Colon (tissue), 2 donors: ENCODE measurements at regions not wholly inside any gene's neighbourhood (a gene's known extent, or its start where the extent isn't known, plus 50 kb on each side); places are given as distances from the start of the nearest gene placed in this dataset.

Experiments used
- FAIRE-seq: peaks from 2 replicates; lab custom pipeline; 2012; peaks lifted over from hg19 to GRCh38; lab: Jason Lieb, UNC
- donor health status: control.
- donor health status: control.

DNA sequence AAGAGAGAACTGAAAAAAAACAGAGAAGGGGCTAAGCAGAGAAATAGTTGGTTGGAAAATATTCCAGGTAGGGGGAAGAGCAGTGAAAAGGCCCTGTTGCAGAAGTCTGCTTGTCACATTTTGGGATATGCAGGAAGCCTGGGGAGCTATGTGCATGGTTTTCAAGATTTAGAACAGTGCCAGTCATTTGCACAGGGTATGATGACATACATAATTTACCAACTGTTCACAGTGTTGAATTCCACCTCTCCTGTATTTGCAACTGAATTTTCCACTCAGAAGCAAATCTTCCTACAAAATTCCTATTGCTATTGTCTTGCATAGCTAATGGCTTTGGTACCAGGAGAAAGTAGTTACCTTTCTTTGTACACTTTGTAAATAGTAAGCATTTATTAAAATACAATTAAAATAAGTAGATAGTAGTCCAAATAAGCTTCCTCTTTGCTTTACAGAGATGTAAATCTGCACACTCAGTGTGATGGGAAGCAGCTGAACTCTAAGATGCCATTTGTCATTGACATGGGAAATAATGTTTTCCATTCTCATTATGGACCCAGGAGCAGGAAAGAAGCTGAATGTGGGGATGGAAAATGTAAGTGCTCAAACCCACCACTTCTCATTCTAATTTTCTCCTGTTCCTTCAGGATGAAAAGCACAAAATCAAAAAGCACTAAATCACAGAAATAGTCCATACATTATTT lies 177.4 kb downstream of the BTG1 start:
- no peak for FAIRE-seq

- FAIRE-seq, result no peak
Observed at GRCh38 chr12:91967590-91967989, 178.1 kb downstream of the BTG1 start.

DNA sequence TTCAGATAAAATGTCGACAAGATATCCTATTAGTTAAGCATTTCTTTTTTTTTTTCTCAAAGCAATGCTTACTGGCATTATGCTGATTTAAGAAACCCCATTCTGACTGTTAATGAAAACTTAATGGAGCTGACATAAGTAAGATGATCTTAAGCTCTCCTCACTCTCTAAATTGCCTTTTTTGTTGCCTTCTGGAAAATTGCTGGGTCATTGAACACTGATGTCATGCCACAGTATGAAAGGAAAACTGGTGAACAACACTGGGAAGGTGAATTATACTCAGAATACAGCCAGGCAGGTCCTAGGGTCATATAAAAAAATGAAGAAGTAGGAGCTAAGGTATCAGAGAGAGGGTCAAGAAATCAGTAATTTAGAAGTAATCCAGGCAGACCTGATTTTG lies 179.9 kb downstream of the BTG1 start:
- no peak for FAIRE-seq

GRCh38 chr12:91964501-91964900 lies 181.1 kb downstream of the BTG1 start:
- FAIRE-seq, result no peak

DNA sequence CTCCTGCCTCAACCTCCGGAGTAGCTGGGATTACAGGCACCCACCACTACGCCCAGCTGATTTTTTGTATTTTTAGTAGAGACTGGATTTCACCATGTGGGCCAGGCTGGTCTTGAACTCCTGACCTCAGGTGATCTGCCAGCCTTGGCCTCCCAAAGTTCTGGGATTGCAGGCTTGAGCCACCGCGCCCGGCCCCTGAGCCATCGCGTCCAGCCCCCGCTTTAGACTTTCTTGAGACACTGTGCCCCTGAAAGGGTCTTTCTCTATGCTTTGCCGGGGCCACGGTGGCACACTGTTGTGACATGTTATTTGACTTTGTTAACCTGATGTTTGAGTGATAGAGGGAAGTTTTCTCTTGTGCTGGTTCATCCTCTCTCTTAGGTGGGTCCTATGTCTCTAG lies 186.4 kb downstream of the BTG1 start:
- FAIRE-seq, result no peak

DNA sequence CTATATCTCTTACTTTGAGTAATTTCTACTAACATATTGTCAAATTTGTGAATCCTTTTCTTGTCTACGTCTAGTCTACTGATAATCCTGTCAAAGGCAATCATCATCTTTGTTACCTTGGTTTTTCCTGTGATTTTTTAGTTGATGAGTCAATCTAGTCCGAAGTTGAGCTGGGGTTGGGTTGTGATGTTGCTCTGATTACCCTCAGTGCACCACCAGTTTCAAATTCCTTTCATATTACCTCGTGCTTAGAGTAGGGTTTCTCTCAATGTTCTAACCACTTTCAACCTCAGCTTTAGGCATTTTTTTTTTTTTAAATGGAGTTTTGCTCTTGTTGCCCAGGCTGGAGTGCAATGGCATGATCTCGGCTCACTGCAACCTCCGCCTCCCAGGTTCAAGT lies 186.8 kb downstream of the BTG1 start:
- FAIRE-seq, result no peak

- FAIRE-seq, result peak; percentile 53
Observed at GRCh38 chr12:91954747-91955146, 190.9 kb downstream of the BTG1 start.

DNA sequence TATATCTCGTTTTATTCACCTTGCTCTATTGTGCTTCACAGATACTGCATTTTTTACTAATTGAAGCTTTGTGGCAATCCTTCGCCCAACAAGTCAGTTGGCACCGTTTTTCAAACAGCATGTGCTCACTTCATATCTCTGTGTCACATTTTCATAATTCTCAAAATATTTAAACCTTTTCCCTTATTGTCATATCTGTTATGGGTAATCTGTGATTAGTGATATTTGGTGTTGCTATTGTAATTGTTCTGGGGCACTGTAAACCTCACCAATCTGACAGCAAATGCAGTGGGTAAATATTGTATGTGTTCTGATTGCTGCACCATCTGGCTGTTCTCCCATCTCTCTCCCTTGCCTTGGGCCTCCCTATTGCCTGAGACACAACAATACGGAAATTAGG lies 191.3 kb downstream of the BTG1 start:
- no peak for FAIRE-seq

GRCh38 chr12:91952916-91953315 lies 192.7 kb downstream of the BTG1 start:
- FAIRE-seq, result peak; percentile 87

- FAIRE-seq, result no peak
Observed at GRCh38 chr12:91951571-91951970, 194.1 kb downstream of the BTG1 start.

- no peak for FAIRE-seq
Observed at GRCh38 chr12:91948504-91948903, 197.1 kb downstream of the BTG1 start.

DNA sequence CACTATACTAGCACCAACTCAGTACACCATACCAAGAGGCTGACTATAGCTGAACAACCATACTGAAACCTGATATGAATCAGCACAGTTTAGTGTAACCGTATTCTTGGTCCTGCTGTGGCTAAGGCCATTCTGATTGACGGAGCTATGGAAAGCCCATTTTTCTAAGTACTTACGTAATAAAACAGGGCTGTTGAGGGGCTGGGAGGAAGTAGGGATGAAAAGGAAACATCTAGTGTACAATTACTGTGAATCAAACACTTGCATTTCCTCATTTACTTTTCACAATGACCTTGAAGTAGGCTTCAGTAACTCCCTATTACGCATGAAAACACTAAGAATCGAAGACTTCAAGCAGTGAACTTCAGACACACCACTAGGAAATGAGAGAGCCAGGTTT lies 198.2 kb downstream of the BTG1 start:
- no peak for FAIRE-seq

DNA sequence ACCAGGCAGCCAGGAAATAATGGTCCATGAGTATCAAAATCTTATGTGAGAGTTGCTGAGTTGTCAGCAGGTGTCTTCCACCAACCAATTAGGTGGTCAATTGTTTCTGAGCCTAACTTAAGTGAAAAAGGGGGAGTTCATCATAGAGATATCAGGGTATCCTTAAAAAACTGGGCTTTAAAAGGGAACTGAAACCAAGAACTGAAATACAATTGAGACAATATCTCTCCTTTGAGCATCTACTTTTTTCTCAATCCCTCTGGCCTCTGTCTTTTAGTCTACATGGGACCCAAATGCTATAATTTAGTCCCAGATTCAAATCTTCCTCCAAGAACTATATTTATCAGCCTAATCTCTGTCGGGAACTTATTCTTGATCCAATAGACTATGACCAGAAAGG lies 201.0 kb downstream of the BTG1 start:
- FAIRE-seq, result no peak

DNA sequence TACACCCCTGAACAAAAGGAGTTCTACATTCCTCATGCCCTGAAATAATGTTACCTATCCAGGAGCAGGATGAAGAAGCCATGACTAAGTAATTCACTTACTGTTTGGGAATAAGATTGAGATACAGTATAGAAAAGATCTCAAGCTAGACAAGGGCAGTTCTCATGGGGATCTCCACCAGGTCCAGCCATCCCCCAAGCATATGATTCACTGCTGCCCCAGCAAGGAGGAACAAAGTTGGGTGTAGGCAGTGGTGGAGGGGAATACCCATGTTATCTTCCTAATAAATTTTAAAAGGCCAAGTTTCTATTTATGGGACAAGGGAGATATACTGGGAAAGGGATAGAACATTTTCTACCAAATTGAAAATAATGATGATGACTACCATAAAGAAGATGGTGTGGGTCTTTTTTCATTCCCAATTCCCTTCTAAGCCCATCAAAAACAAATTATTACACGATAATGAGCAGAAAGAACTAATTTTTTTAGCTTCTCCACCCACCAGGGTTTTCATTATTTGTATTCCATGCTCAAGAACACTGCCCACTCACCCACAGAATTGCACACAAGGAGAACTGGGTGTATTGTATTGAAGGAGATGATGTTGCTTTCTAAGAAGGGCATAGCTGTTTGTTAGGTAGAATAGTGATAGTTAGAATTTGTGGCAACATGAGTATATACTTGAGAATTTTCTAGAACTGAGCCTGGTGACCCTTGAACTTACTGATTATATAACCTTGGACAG lies 204.6 kb downstream of the BTG1 start:
- FAIRE-seq, result no peak

DNA sequence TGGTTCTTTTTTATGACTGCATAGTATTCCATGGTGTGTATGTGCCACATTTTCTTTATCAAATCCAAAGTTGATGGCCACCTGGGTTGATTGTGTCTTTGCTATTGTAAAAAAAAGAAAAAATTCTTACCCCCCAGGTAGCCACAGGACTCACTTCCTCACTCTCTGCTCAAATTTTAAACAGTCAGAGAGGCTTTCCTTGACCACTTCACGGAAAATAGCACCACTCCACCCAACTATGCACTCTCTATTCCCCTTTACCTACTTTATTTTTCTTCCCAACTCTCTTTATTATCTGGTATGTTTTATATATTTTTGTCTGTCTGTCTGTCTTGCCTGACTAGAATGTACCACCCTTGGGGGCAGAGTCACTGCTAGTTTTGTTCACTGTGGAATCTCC lies 205.3 kb downstream of the BTG1 start:
- no peak for FAIRE-seq

DNA sequence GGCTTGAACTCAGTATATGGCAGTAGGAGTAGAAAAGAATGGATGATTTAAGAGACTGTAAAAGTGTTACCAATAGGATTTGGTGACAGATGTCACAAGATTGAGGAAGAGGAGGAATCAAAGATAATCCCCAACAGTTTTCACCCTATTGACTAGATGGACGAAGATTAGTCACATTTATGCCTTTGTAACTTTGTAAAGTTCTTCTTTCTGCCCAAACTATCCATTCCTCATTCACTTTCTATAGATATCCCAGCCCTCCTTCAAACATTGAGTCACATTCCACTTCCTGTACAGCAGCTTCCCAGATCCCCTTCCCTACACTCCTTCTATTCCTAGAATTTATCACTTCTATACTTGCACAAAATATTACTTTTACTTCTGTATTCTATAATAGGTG lies 207.9 kb downstream of the BTG1 start:
- no peak for FAIRE-seq

DNA sequence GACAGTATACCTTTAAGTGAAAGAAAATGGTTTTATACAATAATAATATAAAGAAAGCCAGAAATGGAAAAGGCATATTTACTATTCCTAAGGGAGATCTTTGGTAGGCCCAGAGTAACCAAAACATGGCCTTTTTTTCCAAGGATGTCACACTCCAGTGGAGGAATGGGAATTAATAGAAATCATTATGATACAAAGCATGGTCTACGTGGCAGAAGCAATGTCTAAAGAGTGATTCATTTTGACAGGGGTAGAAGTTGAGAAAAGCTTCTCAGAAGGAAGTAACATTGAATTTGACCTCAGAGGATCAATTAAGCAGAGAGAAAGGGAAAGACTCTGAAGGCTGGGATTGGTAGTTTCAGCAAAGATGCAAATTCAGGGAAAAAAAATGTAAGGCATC lies 208.6 kb downstream of the BTG1 start:
- FAIRE-seq, result no peak

DNA sequence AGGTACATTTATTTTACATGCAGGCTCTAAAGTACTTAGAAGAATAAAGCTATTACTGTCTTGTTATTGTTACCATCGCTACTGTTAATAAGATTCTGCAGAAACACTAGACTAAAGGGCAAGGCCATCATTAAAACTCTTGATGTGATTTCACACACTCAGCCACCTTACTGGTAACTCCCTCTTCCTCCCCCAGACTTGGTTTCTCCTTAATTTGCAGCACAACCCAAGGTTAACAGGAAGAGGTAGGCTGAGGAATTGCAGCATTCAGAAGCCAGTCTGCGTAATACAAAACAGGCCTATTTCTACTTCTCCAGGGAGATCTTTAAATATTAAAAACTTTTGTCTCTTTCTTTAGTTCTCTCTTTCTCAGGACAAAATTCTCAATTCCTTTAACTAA lies 210.3 kb downstream of the BTG1 start:
- no peak for FAIRE-seq

GRCh38 chr12:91931111-91931510 lies 214.5 kb downstream of the BTG1 start:
- FAIRE-seq, result no peak

DNA sequence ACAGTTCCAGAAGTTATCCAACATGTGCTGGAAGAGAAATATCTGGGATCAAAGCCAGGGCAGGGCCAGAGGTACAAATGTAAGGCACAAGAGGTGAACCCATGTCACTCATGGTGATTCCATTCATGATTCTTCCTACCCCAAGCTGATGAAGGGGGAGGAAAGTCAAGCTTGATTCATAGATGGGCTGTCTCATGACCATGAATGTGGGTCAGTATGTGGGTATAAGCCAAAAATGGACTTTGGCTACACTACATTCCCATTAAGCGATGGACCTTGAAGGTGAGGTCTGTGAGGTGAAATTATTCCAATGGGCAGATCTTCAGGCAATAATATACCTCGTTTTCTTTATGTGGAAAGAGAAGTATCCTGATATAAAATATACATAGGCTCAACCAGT lies 217.1 kb downstream of the BTG1 start:
- no peak for FAIRE-seq

DNA sequence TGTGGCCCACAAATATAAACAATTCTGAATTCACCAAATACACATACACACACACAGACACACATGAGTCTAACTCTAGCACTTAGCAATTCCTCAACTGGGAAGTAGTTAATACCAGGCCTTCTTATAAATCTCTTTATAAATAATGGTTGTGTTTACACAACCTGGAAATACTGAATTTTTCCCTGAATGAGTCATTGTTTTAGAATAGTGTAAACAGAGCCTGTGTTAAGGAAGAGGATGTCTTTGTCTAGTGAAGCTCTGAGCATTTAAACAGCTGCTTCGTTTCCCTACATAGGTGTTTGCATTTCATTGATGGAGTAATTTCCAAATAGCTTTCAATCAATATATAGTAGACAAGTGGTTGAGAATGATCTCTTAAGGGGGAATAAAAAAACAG lies 218.8 kb downstream of the BTG1 start:
- FAIRE-seq, result no peak

- no peak for FAIRE-seq
Observed at GRCh38 chr12:91924827-91925226, 220.8 kb downstream of the BTG1 start.

- FAIRE-seq, result no peak
Observed at GRCh38 chr12:91923864-91924263, 221.8 kb downstream of the BTG1 start.

GRCh38 chr12:91922674-91923073 lies 223.0 kb downstream of the BTG1 start:
- no peak for FAIRE-seq
